HG02798 (cell line): ENCODE measurements at regions not wholly inside any gene's neighbourhood (a gene's known extent, or its start where the extent isn't known, plus 50 kb on each side); places are given as distances from the start of the nearest gene placed in this dataset.
"Not testable (repeated sequence)": the region's sequence is repeated elsewhere in the genome, so short reads cannot be mapped to it uniquely, and the experiment has no call there.

ENCODE experiments used
- ATAC-seq: cut with Tn5 transposase; IDR thresholded peaks from one replicate; pipeline ENCODE4 v1.9.1; 2021; ENCODE audit warnings: mild to moderate bottlenecking; ENCODE audit not compliant: unreplicated experiment, poor library complexity

DNA sequence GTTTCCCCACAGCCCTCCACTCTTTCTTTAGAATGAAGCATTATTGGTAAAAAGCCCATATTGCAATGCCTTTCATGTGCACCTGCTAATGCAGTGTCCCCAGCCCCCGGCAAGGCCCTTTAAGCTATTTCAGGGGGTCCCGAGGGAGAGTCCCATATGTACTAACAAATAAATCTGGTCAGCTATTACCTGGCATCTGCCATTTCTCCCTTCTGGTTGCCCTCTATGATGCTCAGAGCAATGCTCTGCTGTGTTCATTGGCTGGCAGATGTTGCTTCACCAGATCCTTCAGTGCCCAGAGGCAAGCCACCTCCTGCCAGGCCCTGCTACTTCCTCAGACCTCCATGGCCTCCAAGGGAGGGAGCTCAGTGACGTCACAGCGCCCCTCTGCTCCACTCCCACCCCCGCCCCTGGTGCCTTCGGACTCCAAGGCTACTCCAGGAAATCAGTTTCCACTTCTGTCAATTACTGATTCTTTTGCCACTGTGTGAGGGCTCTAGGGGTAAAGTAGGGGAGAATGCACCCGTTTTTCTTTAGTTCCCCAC is 201.1 kb upstream of the GLRA1 start:
- no peak for ATAC-seq

DNA sequence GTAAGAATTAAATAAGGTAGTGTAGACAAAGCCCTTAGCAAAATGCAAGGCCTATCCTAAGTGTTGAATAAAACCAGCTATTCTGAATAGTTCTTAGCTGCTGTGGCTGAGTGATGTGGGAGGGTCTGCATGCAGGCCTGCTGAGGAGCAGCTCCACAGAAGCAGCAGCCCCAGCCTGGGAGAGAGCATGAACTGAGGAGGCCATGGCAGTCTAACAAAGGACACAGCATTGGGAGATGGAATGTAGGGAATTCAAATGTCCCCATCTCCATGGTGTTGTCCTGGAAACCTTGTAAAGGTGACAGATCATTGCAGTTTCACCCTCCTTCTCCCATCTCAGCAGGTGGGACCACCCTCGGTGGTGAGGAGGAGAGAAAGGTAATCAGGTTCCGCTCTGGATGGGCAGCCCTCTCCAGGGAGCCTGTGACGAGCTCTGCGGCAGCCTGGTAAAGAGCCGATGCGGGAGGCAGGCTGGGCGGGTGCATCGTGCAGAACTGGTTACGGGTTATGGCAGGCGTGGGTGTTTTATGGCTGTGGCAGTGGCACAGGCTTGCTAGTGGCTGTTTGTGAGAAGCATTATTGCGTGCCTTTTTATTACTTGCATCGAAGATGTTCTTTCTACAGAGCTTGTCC is 199.9 kb upstream of the GLRA1 start:
- ATAC-seq: no peak

DNA sequence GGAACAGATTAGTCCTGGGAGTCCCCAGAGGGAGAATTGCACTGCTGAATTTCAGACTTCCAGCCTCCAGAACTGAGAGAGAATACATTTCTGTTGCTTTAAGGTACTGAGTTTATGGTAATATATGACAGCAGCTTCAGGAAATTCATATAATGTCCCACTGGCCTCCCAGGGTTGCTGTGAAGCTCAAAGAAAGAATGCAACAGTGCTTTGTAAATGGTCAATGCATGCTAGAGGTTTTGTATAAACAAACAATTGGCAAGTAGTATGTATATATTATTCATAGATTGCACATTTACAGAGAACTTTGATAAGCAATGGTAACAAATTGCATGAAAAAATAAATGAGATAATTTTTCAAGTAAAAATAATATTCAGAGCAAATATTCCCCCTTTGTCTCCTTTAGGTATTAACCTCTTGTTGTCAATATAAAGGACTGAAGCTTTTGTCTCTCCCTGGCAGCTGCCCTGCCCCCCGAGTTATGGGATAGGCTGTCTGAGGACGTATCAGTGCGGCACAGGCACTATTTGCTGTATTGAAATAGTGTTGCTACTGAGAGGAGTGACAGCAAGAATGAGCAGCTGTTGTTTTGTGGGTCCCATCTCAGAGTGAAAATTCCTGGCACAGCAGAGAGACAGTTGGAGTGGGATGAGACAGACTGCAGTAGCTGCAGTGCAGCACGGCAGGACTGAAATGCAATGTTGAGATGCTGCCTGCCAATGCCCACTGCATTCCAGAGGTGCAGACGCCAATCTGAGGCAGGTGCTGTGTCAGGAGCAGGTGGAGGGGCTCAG is 194.2 kb upstream of the GLRA1 start:
- no peak for ATAC-seq

DNA sequence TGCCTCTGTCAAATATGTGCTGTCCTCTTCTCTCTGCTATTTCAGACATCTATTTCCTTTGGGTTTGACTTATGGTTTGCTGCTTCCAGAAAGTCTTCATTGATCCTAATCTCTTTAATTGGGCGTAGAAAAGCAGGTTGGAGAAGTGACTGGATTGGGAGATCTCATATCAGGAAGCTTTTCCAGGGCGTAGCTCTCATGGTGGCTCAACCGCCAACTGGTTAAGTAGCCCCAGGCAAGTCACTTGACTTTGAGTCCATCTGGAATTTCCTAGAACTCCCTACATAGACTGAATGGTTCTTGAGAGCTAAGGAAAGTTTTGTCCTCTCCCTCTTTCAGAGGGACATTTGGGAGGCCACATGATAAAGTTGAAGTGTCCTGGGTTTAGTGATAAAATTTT is 192.3 kb upstream of the GLRA1 start:
- no peak for ATAC-seq

DNA sequence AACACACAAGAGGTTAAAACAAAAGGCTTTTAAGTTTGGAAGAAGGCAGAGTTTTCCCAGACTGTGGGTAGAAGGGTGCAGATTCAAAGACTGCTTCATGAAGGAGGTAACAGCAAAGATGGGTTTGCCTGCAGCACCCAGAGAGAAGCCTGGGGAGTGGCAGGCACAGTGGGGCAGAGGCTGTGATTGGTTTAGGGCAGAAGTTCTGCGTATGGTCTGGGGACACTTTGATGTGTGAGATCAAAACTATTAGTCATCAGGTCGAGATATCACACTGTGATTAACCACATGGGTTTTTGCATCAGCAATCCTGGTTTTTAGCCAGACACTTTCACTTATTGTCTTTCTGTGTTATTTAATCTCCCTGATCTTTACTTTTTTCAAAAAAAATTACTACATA is 188.8 kb upstream of the GLRA1 start:
- no peak for ATAC-seq

DNA sequence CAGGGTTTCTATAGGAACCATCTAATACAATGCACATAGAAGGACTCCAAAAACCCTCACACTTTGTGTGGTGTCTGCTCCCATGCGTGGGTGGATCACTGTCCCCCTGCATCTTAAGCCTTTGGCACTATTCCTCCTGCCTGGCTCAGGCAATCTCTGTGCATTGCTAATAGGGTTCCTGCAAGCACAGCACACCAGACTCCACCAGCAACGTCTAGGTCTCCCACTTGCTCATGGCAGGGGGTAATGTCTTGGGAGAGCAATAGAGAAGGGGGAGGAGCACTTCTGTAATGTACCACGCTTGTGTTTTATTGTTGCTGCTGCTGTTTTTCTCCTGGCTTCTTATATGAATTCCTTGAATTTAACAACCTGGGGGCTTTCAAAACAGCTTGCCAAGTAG is 182.6 kb upstream of the GLRA1 start:
- no peak for ATAC-seq

DNA sequence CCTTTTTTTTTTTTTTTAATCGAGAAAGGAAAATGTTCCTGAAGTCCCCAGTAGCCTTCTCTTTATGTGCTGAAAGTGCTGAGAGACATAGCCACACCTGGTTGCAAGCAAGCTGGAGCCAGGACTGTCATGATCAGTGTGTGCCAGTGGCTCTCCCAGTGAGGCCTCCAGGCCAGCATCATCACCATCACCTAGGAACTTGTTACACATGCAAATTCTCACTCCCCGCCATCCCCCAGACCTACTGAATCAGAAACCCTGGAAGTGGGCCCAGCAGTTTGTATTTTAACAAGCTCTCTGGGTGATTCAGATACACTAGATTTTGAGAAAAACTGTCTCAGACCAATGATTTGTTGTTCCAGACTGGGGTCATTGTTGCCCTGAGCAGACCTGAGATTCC is 181.9 kb upstream of the GLRA1 start:
- no peak for ATAC-seq

DNA sequence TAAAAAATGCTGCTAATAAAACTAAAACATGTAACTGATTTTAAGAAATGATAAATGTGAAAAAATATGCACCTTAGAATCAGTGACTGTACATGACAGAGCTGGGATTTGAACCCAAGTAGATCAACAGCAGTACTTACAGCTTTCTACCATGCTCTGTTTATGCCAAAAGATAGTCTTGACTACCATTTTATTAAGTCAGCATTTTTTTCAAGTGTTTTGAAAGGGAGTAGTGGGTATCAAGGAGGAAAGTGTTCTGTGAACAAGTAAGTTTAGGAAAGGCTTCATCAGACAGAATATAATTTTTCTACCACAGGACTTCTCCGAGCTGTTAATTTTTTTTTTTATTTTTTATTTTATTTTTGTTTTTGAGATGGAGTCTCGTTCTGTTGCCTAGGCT is 180.4 kb upstream of the GLRA1 start:
- no peak for ATAC-seq

DNA sequence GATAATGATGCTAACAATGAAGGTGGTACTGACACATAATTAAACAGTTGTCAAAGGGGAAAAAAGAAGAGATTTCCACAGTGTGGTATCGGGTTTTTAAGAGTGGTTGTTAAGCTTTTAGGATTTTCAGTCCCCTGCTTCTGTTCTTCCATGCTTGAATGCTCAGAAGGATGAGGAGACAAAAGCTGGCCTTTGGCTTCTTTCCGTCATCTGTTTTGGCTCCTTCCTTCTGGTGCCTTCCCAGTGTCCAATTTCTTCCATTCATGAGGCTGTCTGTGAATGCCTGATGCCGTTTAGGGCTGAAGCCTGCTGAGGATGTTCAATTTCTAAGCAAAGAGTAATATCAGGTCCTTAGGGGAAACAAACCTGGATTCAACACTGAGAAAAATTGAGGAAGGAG is 179.6 kb upstream of the GLRA1 start:
- no peak for ATAC-seq

DNA sequence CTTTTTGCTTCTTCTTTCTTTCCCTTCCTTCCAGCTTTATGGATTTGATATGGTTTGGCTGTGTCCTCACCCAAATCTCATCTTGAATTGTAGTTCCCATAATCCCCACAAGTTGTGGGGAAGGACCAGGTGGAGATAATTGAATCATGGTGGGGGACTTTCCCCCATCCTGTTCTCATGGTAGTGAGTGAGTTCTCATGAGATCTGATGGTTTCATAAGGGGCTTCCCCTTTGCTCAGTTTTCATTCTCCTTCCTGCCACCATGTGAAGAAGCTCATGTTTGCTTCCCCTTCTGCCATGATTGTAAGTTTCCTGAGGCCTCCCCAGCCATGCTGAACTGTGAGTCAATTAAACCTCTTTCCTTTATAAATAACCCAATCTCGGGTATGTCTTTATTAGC is 178.3 kb upstream of the GLRA1 start:
- ATAC-seq: not testable (repeated sequence)

DNA sequence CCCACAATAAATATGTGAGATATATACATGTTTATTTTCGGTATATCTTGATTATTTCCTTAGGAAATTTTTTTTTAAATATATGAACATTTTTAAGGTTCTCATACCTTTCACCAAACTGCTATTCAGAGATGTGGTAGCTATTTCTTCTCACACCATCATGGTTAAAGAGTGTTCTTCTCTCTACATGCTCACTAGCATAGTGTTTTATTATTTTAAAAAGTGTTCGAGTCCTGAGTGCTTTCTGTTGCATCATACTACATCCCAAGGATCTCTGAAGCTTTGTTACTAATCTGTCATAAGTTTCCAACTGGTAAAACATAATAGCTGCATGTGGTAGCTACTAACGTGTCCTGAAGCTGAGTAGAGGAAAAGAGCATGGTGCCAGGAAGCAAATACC is 177.4 kb upstream of the GLRA1 start:
- no peak for ATAC-seq

DNA sequence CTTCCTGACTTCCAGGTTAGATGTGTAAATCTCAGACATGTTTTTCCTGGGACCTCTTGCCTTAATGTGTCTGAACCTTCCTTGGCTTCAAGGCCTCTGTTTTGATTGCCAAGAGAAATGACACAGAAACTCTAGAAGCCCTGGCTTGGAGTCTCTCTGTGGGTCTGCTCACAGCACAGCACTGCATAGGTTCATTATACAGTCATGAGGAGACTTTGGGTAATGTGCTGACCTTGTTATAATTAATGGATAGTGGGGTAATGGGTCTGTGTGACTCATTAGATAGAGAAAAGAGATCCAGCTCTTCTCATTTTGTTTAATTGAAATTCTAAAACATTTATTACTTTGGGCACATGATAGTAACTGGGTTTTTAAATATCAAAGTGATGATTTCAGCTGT is 175.8 kb upstream of the GLRA1 start:
- no peak for ATAC-seq

DNA sequence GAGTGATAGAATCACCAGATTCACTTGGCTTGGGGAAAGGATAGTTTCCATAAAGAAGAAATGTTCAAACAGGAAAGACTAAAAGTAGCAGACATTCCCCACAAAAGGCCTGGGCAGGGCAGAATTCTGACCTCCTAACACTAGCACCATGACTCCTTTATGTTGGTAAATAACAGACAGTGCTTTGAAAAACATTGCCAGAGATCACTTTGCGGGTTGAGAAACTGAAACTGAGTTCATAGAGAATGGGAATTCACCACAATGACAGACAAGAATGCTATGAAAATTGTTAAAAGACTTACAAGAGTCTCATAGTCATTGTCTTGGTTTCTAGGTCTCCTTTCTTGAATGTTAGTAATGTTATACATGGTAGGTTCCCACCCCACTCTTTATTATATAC is 172.5 kb upstream of the GLRA1 start:
- ATAC-seq: no peak

DNA sequence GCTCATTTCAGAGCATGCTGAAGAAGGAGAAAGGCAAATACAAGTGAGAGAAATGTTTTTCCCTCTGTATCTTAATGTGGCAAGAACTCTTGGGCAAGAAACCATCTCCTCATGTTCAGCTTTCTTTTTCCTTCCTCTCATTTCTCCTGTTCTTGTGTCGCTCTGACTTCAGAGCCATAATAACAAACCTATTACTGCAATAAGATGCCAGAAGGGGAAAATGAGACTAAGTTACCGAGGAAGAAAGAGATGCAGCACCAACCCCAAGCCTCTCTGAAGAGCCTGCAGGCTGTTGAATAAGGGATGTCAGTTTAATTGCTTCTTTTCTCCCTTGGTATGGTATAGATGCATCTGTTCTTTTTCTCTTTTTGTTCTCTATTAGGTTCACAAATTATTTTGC is 170.1 kb upstream of the GLRA1 start:
- no peak for ATAC-seq

DNA sequence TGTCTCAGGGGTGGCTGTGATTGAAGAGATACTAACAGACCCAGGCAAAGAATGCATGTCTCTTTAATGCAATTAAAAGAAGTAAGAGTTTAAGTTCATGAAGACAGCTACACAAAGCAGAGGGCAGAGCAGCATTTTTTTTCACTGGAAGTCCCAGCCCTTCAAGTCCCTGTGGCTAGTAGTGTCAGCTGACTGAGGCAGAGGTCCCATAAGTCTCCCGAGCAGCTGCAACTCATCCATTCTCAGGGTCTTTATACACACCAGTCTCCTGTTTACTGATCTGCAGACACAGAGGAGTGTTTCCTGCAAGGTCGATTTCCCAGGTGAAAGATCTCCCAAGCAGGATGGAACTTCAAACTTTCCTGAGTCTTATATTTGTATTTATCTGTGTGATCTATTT is 169.4 kb upstream of the GLRA1 start:
- no peak for ATAC-seq

DNA sequence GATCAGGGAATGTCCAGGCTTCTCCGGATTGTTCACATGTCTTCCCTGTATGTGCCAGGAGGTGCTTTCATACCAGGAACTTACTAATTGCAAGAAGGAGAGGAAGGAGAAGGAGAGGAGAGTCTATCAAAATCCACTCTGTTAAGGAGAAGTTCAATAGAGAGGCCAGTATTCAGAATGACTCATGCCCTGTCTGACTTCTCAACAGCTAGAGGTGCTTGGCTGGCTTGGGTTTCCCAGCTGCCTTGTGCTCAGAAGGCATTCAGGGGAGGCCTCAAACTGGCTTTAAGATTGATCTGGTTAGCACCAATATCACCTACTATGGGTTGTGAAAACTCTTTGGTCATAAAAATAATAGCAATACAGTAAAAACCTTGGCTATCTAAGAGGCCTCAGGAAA is 167.9 kb upstream of the GLRA1 start:
- ATAC-seq: no peak

DNA sequence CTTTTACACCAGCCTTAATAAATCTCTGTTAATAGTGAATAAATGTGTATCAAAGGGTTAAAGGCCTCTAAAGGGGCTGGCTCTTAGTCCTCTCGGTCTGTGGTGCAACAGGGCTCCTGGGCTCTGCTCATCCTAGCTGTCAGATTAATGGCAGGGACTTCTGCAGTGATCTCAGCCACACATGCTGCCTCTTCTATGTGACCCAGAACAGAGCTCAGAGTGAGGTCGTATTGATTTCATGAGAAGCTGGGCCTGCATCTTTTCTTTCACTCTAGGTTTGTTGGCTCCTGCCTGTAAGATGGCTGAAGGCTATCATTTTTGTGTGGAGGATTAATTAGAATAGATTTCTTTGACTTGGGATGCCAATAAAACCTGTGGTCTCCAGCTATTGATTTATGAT is 165.0 kb upstream of the GLRA1 start:
- ATAC-seq: no peak

DNA sequence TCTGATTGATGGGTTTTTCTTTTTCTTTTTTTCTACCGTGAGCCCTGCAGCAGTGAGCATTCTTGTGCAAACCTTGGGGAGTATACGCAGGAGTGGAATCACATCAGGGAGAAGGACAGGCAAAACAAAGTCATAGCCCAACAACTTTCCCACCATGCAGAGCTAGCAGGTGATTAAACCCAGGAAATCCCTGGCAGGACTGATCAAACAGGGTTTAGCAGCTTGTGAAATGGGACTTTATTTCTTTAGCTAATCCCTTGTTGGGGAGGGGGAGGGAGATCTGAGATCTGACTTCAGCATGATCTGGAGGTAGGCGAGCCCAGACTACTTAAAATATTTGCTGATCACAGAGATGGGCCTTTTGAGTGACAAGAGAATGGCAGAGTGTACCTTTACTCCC is 162.0 kb upstream of the GLRA1 start:
- no peak for ATAC-seq

DNA sequence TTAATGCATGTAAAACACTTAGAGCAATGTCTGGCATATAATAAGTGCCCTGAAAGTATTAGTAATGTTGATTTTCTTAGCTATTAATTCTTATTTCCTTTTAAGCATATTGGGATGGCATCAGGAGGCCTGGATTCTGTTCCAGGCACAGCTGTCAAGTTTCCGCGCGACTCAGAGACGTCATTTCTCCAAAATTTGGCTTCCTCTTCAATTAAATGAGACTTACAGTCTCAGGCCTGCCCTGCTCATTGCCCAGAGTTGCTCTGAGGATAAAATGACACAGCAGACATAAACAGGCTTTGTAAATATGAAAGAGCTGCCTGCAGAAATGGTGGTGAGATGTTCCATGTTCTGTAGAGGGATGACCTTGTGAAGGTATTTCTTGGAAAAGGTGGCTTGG is 159.8 kb upstream of the GLRA1 start:
- ATAC-seq: no peak

DNA sequence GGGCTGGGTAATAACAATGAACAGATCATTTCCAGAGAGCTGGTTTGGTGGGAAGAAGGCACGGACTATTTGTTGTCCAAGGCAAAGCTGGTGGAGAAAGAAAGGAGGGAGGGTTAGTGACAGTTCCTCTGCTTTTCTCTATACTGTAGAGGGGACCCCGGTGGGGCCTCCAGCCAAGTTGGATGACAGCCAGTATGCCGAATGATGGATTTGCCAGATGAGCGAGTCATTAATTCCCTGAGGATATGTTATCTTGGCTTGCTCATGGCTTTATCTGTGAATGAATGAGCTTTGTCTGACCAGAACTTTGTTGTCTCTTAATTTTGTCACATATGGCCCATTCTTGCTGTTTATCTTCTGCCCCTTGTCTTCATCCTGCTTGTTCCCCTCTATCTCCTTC is 158.6 kb upstream of the GLRA1 start:
- no peak for ATAC-seq

DNA sequence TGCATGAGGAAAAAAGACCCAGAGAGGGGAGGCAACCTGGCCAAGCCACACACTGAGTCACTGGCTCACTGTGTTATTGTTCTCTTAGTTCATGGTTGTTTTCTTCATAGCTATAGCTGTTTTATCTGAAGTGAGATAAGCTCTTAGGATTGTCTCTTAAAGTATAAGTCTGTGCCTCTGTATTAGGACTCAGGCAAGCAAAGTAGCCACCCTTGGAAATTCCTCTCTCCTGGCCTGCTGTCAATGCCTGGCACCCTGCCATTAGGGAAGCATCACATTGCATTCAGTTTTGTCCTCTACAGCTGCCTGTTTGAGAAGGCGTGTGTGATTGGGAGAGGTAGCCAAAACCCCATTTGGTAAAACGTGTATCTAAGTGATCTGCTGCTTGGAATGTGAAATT is 147.4 kb upstream of the GLRA1 start:
- no peak for ATAC-seq

DNA sequence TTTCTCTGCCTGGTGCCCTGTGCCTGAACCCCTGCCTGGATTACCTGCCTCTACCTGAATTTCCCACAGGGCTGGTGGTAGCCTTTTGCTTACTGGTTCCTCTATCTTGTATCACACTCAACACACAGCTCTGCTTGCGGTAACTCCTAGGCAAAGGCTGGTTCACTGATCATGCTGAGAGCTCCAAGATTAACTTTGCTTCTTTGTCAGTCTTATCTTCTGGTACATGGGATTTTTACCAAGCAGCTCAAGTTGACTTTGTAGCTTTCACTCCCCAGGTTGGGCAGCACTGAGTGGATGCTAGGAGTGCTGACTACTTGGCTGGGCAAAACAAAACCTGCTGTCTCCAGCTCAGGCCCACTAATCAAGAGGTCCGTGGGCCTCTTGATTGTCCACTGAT is 145.9 kb upstream of the GLRA1 start:
- no peak for ATAC-seq
